Kidney epithelial cell (primary cell): ENCODE measurements at regions not wholly inside any gene's neighbourhood (a gene's known extent, or its start where the extent isn't known, plus 50 kb on each side); places are given as distances from the start of the nearest gene placed in this dataset.

Source experiments
- DNase-seq: peaks from one replicate; pipeline ENCODE4 v3.0.0-alpha.2; 2010; ENCODE audit warnings: low read depth
- H3K27me3 ChIP-seq: 2 replicates; pipeline ENCODE4 v1.6.0; 2011; ENCODE audit warnings: low read length; ENCODE audit not compliant: control insufficient read depth, insufficient read depth
- H3K36me3 ChIP-seq: 2 replicates; pipeline ENCODE4 v1.5.1; 2011; ENCODE audit warnings: low read length; ENCODE audit not compliant: control insufficient read depth, insufficient read depth
- H3K4me3 ChIP-seq: 2 replicates; pipeline ENCODE4 v1.5.1; 2011; ENCODE audit warnings: low read depth, mild to moderate bottlenecking, control low read depth, low read length
- TF ChIP-seq, protein P1 (sequence below): IDR thresholded peaks from 2 replicates; pipeline ENCODE4 v1.5.1; 2011; ENCODE audit warnings: mild to moderate bottlenecking, moderate library complexity, low read length, control low read depth, inconsistent platforms; ENCODE audit not compliant: insufficient read depth, poor library complexity, severe bottlenecking

DNA sequence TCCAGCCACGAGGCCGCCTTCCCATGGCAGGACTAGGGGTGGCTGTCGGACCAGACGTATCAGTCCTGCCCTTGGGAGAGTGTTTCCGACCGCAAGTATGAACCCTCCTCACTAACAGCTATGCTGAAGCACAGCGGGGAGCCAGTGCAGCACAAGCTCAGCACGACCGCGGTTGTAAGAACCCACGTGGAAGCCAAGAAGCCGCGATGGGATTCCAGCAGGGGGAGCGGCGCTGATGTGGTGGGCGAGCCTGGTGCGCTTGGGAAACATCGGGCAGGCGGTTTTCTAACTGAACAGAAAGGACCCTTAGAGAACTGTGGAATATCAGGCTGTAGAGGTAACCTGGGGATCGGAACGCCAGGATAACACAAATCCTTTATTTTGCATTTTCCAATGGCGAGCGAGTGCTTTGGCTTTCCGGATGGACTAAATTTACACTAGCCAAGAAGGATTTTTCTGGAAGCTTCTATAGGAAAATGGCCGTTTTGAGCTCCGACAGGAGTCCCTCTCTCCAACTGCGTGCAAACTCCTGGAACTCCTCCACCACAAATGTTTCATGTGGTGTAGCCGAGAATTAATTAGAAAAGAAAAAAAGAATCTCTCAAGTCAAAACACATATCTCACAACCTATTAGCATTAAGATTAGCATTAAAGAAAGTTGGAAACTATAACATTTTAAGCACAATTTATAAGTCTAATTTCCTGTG lies 132.0 kb upstream of the MYCN start:
- Histone ChIP-seq H3K36me3 (no peaks in the 10 kb centered on the region), H3K27me3 (peaks cover 3% of the 10 kb centered on the region), H3K4me3 (no peak overlapping the region)
- TF ChIP-seq, protein P1, sequence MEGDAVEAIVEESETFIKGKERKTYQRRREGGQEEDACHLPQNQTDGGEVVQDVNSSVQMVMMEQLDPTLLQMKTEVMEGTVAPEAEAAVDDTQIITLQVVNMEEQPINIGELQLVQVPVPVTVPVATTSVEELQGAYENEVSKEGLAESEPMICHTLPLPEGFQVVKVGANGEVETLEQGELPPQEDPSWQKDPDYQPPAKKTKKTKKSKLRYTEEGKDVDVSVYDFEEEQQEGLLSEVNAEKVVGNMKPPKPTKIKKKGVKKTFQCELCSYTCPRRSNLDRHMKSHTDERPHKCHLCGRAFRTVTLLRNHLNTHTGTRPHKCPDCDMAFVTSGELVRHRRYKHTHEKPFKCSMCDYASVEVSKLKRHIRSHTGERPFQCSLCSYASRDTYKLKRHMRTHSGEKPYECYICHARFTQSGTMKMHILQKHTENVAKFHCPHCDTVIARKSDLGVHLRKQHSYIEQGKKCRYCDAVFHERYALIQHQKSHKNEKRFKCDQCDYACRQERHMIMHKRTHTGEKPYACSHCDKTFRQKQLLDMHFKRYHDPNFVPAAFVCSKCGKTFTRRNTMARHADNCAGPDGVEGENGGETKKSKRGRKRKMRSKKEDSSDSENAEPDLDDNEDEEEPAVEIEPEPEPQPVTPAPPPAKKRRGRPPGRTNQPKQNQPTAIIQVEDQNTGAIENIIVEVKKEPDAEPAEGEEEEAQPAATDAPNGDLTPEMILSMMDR, result no peak
- no peak for DNase-seq

GRCh38 chr2:15808944-15809343 lies 131.4 kb upstream of the MYCN start:
- no peak for DNase-seq
- Histone ChIP-seq H3K27me3 (peaks cover 3% of the 10 kb centered on the region), H3K36me3 (no peaks in the 10 kb centered on the region), H3K4me3 (no peak overlapping the region)
- TF ChIP-seq, protein P1, result no peak

GRCh38 chr2:15809404-15809803 lies 130.9 kb upstream of the MYCN start:
- TF ChIP-seq, protein P1, result no peak
- peaks cover 3% of the 10 kb centered on the region for H3K27me3 ChIP-seq
- H3K36me3 ChIP-seq, result no peaks in the 10 kb centered on the region
- no peak for DNase-seq
- no peak overlapping the region for H3K4me3 ChIP-seq

DNA sequence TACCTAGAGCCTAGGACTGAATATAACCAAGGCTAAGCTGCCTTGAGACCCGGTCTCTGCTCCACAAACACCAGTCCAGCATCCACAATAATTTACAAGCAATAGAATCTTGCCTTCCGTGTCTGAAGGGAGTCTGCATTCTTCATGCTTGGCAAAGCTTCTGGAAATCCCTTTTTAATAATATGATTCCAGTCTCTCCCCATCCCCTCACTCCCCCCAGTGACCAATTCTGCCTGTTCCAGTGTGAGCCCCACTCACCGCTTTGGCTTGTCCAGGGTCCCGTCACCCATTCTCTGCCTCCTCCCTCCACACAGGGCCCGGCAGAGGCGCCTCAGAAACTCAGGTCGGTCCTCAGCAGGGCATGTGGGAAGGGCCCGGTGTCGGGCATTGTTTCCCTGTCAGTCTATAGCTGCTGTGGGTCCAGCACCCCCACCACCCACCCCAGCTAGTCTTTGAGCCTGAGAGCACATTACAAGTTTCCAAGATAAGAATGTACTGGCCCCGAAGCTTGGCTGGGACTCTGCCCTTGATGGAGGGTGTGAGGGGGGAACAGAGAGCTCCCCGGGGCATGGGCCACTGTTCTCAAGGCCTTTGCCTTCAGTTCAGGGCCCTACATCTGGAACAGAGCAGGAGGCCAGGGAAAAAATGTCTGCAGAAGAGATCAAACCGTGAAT lies 129.7 kb upstream of the MYCN start:
- Histone ChIP-seq H3K4me3 (no peak overlapping the region), H3K27me3 (peaks cover under 1% of the 10 kb centered on the region), H3K36me3 (no peaks in the 10 kb centered on the region)
- TF ChIP-seq, protein P1, result no peak
- DNase-seq, result no peak

- H3K4me3 ChIP-seq, result no peak overlapping the region
- TF ChIP-seq, protein P1, result no peak
- no peaks in the 10 kb centered on the region for H3K36me3 ChIP-seq
- peak; percentile 73 for DNase-seq
- H3K27me3 ChIP-seq, result no peaks in the 10 kb centered on the region
Observed at GRCh38 chr2:15811367-15811766, 129.0 kb upstream of the MYCN start.
